H1 (cell line): ENCODE measurements at regions not wholly inside any gene's neighbourhood (a gene's known extent, or its start where the extent isn't known, plus 50 kb on each side); places are given as distances from the start of the nearest gene placed in this dataset.

ENCODE experiments used
- CHD7 ChIP-seq: fragments of 300-600 bp; sonication (generic); IDR thresholded peaks from 2 replicates; pipeline ENCODE4 v1.7.1; 2012; ENCODE audit warnings: low read length, moderate library complexity, mild to moderate bottlenecking, inconsistent platforms; ENCODE audit not compliant: insufficient replicate concordance
- FOSL1 ChIP-seq: IDR thresholded peaks from 2 replicates; pipeline ENCODE4 v1.6.1; 2011; ENCODE audit warnings: mild to moderate bottlenecking, low read depth, low read length, moderate library complexity; ENCODE audit not compliant: insufficient read depth
- GABPA ChIP-seq: IDR thresholded peaks from 2 replicates; pipeline ENCODE4 v1.6.1; 2011; ENCODE audit warnings: mild to moderate bottlenecking, low read length, moderate library complexity, borderline replicate concordance; ENCODE audit not compliant: insufficient read depth
- HDAC2 ChIP-seq, 2 experiments: fragments of 300-600 bp in 1 of 2; sonication (generic) in 1 of 2; IDR thresholded peaks; 2 replicates each; pipeline ENCODE4 v1.6.1; 2011 to 2012; ENCODE audit warnings: low read depth in 2 of 2, low read length in 2 of 2, mild to moderate bottlenecking in 2 of 2, moderate library complexity in 2 of 2, borderline replicate concordance in 1 of 2, inconsistent platforms in 1 of 2
- JUN ChIP-seq: IDR thresholded peaks from 2 replicates; pipeline ENCODE4 v1.6.1; 2011; ENCODE audit warnings: low read depth, mild to moderate bottlenecking, improper control_type of control experiment, low read length
- MAX ChIP-seq: IDR thresholded peaks from 2 replicates; pipeline ENCODE4 v1.6.1; 2012; ENCODE audit warnings: inconsistent platforms
- POLR2A ChIP-seq, 2 experiments: IDR thresholded peaks; 1 replicate in 1 of 2; 2 replicates in 1 of 2; pipeline ENCODE4 v1.6.1; 2011; ENCODE audit warnings: low read depth in 2 of 2, low read length in 2 of 2, mild to moderate bottlenecking in 2 of 2; ENCODE audit errors: control extremely low read depth in 1 of 2
- SUZ12 ChIP-seq: fragments of 200-600 bp; sonication (generic); IDR thresholded peaks from 2 replicates; pipeline ENCODE4 v1.6.1; 2012; ENCODE audit warnings: mild to moderate bottlenecking, inconsistent platforms, low read length, moderate library complexity, mixed read lengths
- TF ChIP-seq, protein P1 (sequence below), 3 experiments: IDR thresholded peaks; 1 replicate in 2 of 3; 2 replicates in 1 of 3; pipeline versions ENCODE4 v1.5.1 to v1.6.1; 2011; ENCODE audit warnings: low read length in 3 of 3, mild to moderate bottlenecking in 3 of 3, inconsistent platforms in 2 of 3, low read depth in 1 of 3, moderate library complexity in 1 of 3; ENCODE audit not compliant: insufficient read depth in 1 of 3; ENCODE audit errors: control extremely low read depth in 1 of 3

DNA sequence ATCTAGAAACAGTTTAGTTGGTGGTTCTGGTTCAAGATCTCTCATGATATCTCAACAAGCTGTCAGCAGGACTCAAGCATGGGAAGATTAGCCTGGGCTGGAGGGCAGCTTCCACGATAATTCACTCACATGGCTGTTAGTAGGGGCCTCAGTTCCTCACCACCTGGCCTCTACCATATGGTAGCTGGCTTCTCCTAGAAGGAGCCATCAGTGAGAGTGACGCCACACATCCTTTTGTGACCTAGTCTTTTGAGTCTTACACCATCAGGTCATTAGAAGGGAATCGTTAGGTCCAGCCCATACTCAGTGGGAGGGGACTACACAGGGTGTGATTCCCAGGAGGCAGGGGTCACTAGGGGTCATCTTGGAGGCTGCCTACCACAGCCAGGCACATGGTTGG is 239.3 kb upstream of the PLPP4 start (continued):
- TF ChIP-seq, protein P1, sequence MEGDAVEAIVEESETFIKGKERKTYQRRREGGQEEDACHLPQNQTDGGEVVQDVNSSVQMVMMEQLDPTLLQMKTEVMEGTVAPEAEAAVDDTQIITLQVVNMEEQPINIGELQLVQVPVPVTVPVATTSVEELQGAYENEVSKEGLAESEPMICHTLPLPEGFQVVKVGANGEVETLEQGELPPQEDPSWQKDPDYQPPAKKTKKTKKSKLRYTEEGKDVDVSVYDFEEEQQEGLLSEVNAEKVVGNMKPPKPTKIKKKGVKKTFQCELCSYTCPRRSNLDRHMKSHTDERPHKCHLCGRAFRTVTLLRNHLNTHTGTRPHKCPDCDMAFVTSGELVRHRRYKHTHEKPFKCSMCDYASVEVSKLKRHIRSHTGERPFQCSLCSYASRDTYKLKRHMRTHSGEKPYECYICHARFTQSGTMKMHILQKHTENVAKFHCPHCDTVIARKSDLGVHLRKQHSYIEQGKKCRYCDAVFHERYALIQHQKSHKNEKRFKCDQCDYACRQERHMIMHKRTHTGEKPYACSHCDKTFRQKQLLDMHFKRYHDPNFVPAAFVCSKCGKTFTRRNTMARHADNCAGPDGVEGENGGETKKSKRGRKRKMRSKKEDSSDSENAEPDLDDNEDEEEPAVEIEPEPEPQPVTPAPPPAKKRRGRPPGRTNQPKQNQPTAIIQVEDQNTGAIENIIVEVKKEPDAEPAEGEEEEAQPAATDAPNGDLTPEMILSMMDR (IDR thresholded peaks at IDR 0.05; ENCODE audit: control extremely low read depth in 1 of 3, insufficient read depth in 1 of 3, low read depth in 1 of 3, low read length in 3 of 3), result no peak
- TF ChIP-seq JUN, result no peak
- no peak for TF ChIP-seq SUZ12
- TF ChIP-seq HDAC2 (IDR thresholded peaks at IDR 0.05; ENCODE audit: borderline replicate concordance in 1 of 2, low read depth in 2 of 2, low read length in 2 of 2), result no peak
- no peak for TF ChIP-seq MAX
- TF ChIP-seq FOSL1, result no peak
- TF ChIP-seq POLR2A (IDR thresholded peaks at IDR 0.05; ENCODE audit: control extremely low read depth in 1 of 2, low read depth in 2 of 2, low read length in 2 of 2), result no peak
- TF ChIP-seq CHD7, result no peak
- TF ChIP-seq GABPA, result no peak
